T-cell (primary cell): ENCODE measurements at regions not wholly inside any gene's neighbourhood (a gene's known extent, or its start where the extent isn't known, plus 50 kb on each side); places are given as distances from the start of the nearest gene placed in this dataset.

Experiments
- ATAC-seq, 4 experiments: fragments of 200-7000 bp in 3 of 4; fragments of 150-1000 bp in 1 of 4; cut with Tn5 transposase; replicated peaks in 1 of 4; 1 replicate in 3 of 4; 2 replicates in 1 of 4; pipeline ENCODE4 v1.10.0; 2021; ENCODE audit warnings: moderate library complexity in 3 of 4, mild to moderate bottlenecking in 2 of 4, moderate number of reproducible peaks in 1 of 4
- CTCF ChIA-PET, 2 donors: fragments of 300-600 bp; sonication (Branson Sonifier 250); formaldehyde crosslinking; loops; one replicate each; lab custom pipeline; 2022; ENCODE audit warnings: antibody characterized with exemption in 2 of 2; lab: Charles Lee
- POLR2A ChIA-PET, 2 donors: fragments of 300-600 bp; sonication (Branson Sonifier 250); formaldehyde crosslinking; loops; one replicate each; lab custom pipeline; 2022; ENCODE audit warnings: antibody characterized with exemption in 2 of 2; lab: Charles Lee
- DNase-seq, 35 experiments: peaks; one replicate each; pipeline versions ENCODE4 v3.0.0 to v3.0.0-alpha.2; 2013 to 2023
- H3K27ac ChIP-seq: one replicate; pipeline ENCODE4 v1.5.1; 2013; ENCODE audit warnings: low read length
- H3K27me3 ChIP-seq, 2 experiments: replicated peaks in 1 of 2; 1 replicate in 1 of 2; 2 replicates in 1 of 2; pipeline versions ENCODE4 v1.6.1 to v1.7.0; 2013; ENCODE audit warnings: low read length in 1 of 2, mixed read lengths in 1 of 2; ENCODE audit not compliant: control insufficient read depth in 2 of 2, insufficient read depth in 2 of 2; ENCODE audit errors: extremely low read depth in 1 of 2
- H3K36me3 ChIP-seq, 2 donors: 1 replicate in 1 of 2; 2 replicates in 1 of 2; pipeline versions ENCODE4 v1.6.1 to v1.7.0; 2013; ENCODE audit warnings: low read length in 1 of 2; ENCODE audit not compliant: control insufficient read depth in 2 of 2, insufficient read depth in 1 of 2; ENCODE audit errors: extremely low read depth in 1 of 2
- H3K4me1 ChIP-seq, 2 experiments: 1 replicate in 1 of 2; 2 replicates in 1 of 2; pipeline versions ENCODE4 v1.6.1 to v1.7.0; 2013; ENCODE audit warnings: low read length in 2 of 2, mixed read lengths in 1 of 2; ENCODE audit not compliant: insufficient read depth in 2 of 2, control insufficient read depth in 1 of 2; ENCODE audit errors: extremely low read depth in 1 of 2
- H3K4me3 ChIP-seq, 2 donors: 1 replicate in 1 of 2; 2 replicates in 1 of 2; pipeline versions ENCODE4 v1.5.1 to v1.7.0; 2013; ENCODE audit warnings: mild to moderate bottlenecking in 2 of 2, low read length in 1 of 2, moderate library complexity in 1 of 2; ENCODE audit not compliant: control insufficient read depth in 1 of 2; ENCODE audit errors: extremely low read depth in 1 of 2
- H3K9me3 ChIP-seq: 2 replicates; pipeline ENCODE4 v1.7.0; 2013
- H3K27ac Mint-ChIP-seq, 2 donors: one replicate each; pipeline ENCODE4 v1.8.0; 2020 to 2021; ENCODE audit warnings: mild to moderate bottlenecking in 2 of 2, mixed read lengths in 2 of 2
- H3K27me3 Mint-ChIP-seq, 2 donors: one replicate each; pipeline ENCODE4 v1.8.0; 2021 to 2022; ENCODE audit warnings: mixed read lengths in 2 of 2
- H3K36me3 Mint-ChIP-seq: one replicate; pipeline ENCODE4 v1.8.0; 2021; ENCODE audit warnings: mixed read lengths
- H3K4me1 Mint-ChIP-seq, 3 donors: one replicate each; pipeline ENCODE4 v1.8.0; 2020 to 2022; ENCODE audit warnings: mixed read lengths in 3 of 3, mild to moderate bottlenecking in 1 of 3
- H3K4me3 Mint-ChIP-seq, 3 donors: one replicate each; pipeline ENCODE4 v1.8.0; 2020 to 2022; ENCODE audit warnings: mild to moderate bottlenecking in 3 of 3, mixed read lengths in 3 of 3, moderate library complexity in 3 of 3
- H3K9me3 Mint-ChIP-seq, 3 donors: one replicate each; pipeline ENCODE4 v1.8.0; 2020 to 2022; ENCODE audit warnings: mixed read lengths in 3 of 3
- WGBS: methylation state at CpG from one replicate; pipeline ENCODE4 v1.1.5; 2013; ENCODE audit warnings: missing lambda C conversion rate; ENCODE audit not compliant: insufficient coverage; 5-methylcytosine and 5-hydroxymethylcytosine counted together

DNA sequence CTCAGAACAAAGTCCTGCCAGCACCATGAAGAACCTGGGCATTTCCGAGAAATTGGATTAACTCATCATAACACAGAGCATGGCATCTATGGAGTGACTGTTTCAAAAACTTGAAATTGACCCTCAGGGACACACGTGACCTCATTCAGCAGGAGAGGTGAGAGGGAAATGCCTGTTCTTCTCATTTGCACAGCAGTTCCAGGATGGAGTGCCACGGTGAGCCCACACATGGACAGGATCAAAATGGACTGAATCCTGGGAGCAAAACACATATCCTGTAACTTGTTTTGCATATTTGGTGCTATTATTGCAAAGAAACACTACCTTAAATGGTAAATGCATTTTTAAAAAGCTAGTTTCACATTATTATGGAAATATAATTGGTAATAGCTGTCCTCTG lies 256.1 kb upstream of the IRX2 start:
- Mint-ChIP-seq H3K27me3 (no peaks in the 10 kb centered on the region), H3K4me3 (no peak overlapping the region), H3K9me3 (peaks cover 0 to 7% (median 5%) of the 10 kb centered on the region in 3 donors), H3K4me1 (no peaks in the 10 kb centered on the region), H3K36me3 (no peaks in the 10 kb centered on the region), H3K27ac (no peak overlapping the region)
- ChIA-PET CTCF (no interaction called here), POLR2A (no interaction called here)
- Histone ChIP-seq H3K36me3 (no peaks in the 10 kb centered on the region), H3K9me3 (no peaks in the 10 kb centered on the region), H3K4me1 (no peaks in the 10 kb centered on the region), H3K27ac (no peak overlapping the region), H3K27me3 (no peaks in the 10 kb centered on the region), H3K4me3 (no peak overlapping the region)
- no peak for DNase-seq
- WGBS = no CpG with 5 or more reads among the region's 3 CpGs
- no peak for ATAC-seq

DNA sequence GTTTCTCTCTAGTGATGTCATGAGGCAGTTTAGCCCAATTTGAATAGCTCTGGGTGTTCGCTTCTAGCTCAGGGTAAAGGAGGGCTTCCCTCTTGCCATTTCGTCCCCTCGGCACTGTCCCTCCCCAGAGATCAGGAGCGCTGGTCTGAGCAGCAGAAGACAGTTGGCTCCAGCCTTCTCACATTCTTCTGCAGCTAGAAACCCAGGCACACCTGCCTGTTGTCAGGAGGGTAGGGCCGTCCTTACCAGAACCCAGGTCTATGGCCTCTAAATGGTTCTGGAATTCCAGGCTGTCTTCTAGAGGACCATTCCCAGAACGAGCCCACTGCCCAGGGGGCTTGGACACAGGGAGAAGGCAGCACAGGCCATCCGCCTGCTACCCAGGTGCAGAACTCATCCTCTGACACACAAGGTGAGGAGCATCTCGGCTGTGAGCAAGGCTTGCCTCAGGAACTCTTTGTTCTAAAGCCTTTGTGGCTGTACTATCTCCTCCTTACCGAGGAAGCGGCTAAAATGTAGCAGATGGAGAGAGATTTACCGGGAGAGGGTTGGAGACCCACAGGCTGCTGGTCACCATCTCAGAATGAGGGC lies 255.6 kb upstream of the IRX2 start:
- ATAC-seq = no peak
- no peaks in the 10 kb centered on the region for H3K4me1 ChIP-seq
- Mint-ChIP-seq H3K9me3 (peaks cover 0 to 11% (median 5%) of the 10 kb centered on the region in 3 donors), H3K4me3 (no peak overlapping the region), H3K4me1 (no peaks in the 10 kb centered on the region), H3K27ac (no peak overlapping the region), H3K27me3 (no peaks in the 10 kb centered on the region), H3K36me3 (no peaks in the 10 kb centered on the region)
- ChIA-PET CTCF (no interaction called here), POLR2A (no interaction called here)
- H3K4me3 ChIP-seq = no peak overlapping the region
- no peak for DNase-seq
- H3K36me3 ChIP-seq = no peaks in the 10 kb centered on the region
- no peaks in the 10 kb centered on the region for H3K9me3 ChIP-seq
- H3K27ac ChIP-seq = no peak overlapping the region
- WGBS = 85% methylated on average over 5 of the region's 11 CpGs
- H3K27me3 ChIP-seq = no peaks in the 10 kb centered on the region

DNA sequence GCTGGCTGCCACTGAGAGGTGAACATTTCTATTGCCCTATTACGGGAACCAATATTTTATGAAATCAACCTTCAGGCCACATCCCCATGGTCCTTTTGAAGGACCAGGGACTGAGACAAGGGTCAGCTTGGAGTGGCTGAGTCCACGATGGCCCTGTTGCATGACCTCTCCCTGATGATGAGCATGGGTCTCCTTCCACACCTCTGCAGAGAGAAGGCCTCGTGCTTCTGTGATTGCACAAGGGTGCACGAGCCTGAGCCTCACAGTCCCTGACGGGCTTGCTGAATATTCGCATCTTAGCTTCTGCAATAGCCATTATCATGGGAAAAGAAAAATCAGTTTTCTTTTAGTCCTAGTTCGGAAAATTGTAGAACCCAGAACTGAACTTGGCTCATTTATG lies 255.0 kb upstream of the IRX2 start:
- Mint-ChIP-seq H3K36me3 (no peaks in the 10 kb centered on the region), H3K9me3 (peaks cover 0 to 13% (median 5%) of the 10 kb centered on the region in 3 donors), H3K27ac (no peak overlapping the region), H3K4me1 (no peaks in the 10 kb centered on the region), H3K4me3 (no peak overlapping the region), H3K27me3 (no peaks in the 10 kb centered on the region)
- H3K4me3 ChIP-seq = no peak overlapping the region
- no peaks in the 10 kb centered on the region for H3K9me3 ChIP-seq
- no peaks in the 10 kb centered on the region for H3K36me3 ChIP-seq
- CTCF ChIA-PET = no interaction called here
- POLR2A ChIA-PET = no interaction called here
- H3K27ac ChIP-seq = no peak overlapping the region
- no peak for ATAC-seq
- H3K4me1 ChIP-seq = no peaks in the 10 kb centered on the region
- no peak for DNase-seq
- 76% methylated on average over 4 of the region's 7 CpGs for WGBS
- H3K27me3 ChIP-seq = no peaks in the 10 kb centered on the region

DNA sequence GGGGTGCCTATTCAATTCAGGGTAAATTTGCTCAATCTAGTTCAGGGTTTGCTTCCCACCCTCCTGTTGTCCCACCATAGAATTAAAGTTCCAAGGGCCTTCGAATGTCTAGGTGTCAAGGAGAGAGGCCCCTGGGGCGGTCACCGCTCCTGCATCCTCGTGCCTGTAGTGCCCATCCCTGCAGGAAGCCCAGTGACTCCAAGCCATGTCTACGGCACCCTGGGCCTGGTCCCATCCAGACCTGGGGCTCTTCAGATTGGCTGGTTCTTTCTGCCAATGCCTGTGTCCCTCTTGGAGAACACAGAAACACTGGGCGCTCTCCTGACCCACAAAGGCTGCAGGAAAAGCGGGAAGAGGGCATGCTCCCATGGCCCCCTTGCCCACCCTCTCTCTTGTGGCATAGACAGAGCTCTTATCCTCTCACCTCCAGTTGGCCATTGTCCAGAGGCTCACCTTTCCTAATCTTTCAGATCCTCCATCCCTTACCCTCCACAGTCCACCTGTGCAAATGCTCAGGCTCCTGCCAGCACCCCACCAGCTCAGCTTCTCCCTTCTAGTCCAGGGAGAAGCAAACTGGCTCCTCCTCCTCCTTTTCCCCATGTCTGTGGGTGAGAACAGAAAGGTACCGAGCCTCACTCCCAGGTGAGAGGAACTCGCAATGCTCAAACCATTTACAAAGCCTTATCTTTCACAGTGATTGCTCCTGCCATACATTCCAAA lies 253.0 kb upstream of the IRX2 start:
- Mint-ChIP-seq H3K27me3 (no peaks in the 10 kb centered on the region), H3K9me3 (peaks cover 0 to 13% (median 5%) of the 10 kb centered on the region in 3 donors), H3K4me1 (no peaks in the 10 kb centered on the region), H3K4me3 (no peak overlapping the region), H3K36me3 (no peaks in the 10 kb centered on the region), H3K27ac (no peak overlapping the region)
- ATAC-seq = no peak
- Histone ChIP-seq H3K4me1 (no peaks in the 10 kb centered on the region), H3K27ac (no peak overlapping the region), H3K36me3 (no peaks in the 10 kb centered on the region), H3K9me3 (no peaks in the 10 kb centered on the region), H3K4me3 (no peak overlapping the region), H3K27me3 (no peaks in the 10 kb centered on the region)
- CTCF ChIA-PET = no interaction called here
- POLR2A ChIA-PET = no interaction called here
- 84% methylated on average over 8 of the region's 9 CpGs for WGBS
- DNase-seq = no peak

DNA sequence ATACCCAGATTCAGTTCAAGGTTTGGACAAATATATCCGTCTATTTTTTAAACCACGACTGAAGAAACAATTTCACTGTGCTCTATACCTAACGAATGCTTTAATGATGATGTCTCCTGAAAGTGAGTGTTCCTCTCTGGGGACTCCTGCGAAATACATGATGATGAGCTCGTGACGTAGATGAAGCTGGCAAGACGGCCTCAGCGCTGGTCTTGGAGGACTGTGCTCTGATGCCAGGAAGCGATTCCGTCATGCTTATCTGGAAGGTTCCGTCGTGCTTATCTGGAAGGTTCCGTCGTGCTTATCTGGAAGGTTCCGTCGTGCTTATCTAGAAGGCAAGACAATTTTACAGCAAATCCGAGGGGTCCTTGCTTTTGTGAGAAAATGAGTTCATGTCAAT lies 250.8 kb upstream of the IRX2 start:
- no peak overlapping the region for H3K27ac ChIP-seq
- ChIA-PET POLR2A (no interaction called here), CTCF (no interaction called here)
- H3K4me1 ChIP-seq = no peaks in the 10 kb centered on the region
- H3K27me3 ChIP-seq = no peaks in the 10 kb centered on the region
- Mint-ChIP-seq H3K27ac (no peak overlapping the region), H3K4me3 (no peak overlapping the region), H3K9me3 (peaks cover 0 to 20% (median 11%) of the 10 kb centered on the region in 3 donors), H3K36me3 (no peaks in the 10 kb centered on the region), H3K27me3 (no peaks in the 10 kb centered on the region), H3K4me1 (no peaks in the 10 kb centered on the region)
- H3K9me3 ChIP-seq = no peaks in the 10 kb centered on the region
- 86% methylated on average over 2 of the region's 17 CpGs for WGBS
- H3K36me3 ChIP-seq = no peaks in the 10 kb centered on the region
- ATAC-seq (no peak), DNase-seq (no peak)
- H3K4me3 ChIP-seq = no peak overlapping the region

DNA sequence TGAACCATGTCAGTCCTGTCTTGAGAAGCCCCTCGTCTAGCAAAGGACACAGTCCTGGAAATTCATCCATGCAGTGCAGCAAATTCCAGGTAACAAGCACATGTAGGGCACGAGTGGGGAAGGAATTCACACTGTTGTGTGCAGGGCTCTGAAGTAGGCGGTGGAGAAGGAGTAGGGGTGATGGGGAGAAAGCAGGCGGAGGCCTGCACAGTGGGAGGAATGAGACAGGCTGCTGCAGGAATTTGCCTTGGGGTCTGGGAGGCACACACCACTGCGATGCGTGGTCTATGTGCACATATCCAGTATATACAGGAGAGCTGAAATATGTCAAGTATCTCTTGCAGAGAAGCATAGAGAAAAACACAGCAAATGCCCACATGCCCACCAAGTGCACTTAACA lies 249.2 kb upstream of the IRX2 start:
- ATAC-seq (no peak), DNase-seq (no peak)
- no peaks in the 10 kb centered on the region for H3K27me3 Mint-ChIP-seq
- Histone ChIP-seq H3K36me3 (no peaks in the 10 kb centered on the region), H3K27ac (no peak overlapping the region), H3K4me1 (no peaks in the 10 kb centered on the region), H3K4me3 (no peak overlapping the region), H3K9me3 (no peaks in the 10 kb centered on the region), H3K27me3 (no peaks in the 10 kb centered on the region)
- no peaks in the 10 kb centered on the region for H3K4me1 Mint-ChIP-seq
- ChIA-PET POLR2A (no interaction called here), CTCF (no interaction called here)
- H3K9me3 Mint-ChIP-seq = peaks cover 0 to 20% (median 11%) of the 10 kb centered on the region in 3 donors
- H3K27ac Mint-ChIP-seq = no peak overlapping the region
- WGBS = 70% methylated on average over 5 of the region's 6 CpGs
- H3K4me3 Mint-ChIP-seq = no peak overlapping the region
- no peaks in the 10 kb centered on the region for H3K36me3 Mint-ChIP-seq
